ENCODE measurements at regions not wholly inside any gene's neighbourhood (a gene's known extent, or its start where the extent isn't known, plus 50 kb on each side); places are given as distances from the start of the nearest gene placed in this dataset.
A peak's percentile ranks its signal among the peaks of the same experiment; 100 is the strongest.

GRCh38 chr10:60466267-60467201 lies 76.9 kb upstream of the ANK3 start:
- no peak overlapping the region for H2AFZ ChIP-seq (ENCODE audit: low read depth, low read length)
- TF ChIP-seq MAFF (IDR thresholded peaks at IDR 0.05; ENCODE audit: low read length) (peak; percentile 29; the same call in 1 of the 2 replicates), ZNF316 (IDR thresholded peaks at IDR 0.05) (peak; percentile 63), MAFK (IDR thresholded peaks at IDR 0.05; ENCODE audit: low read length) (0 out of 2 replicates have a peak, but pooled peaks have one; percentile 15), MAFG (tag; conservative IDR thresholded peaks at IDR 0.05) (0 out of 2 replicates have a peak, but pooled peaks have one; percentile 16), SREBF1 (IDR thresholded peaks at IDR 0.05; ENCODE audit: borderline replicate concordance, low read depth, low read length) (no peak), C11orf30 (IDR thresholded peaks at IDR 0.05; ENCODE audit: low read depth) (peak; percentile 39), TFE3 (CRISPR knock-in tag; IDR thresholded peaks at IDR 0.05) (no peak)
- H3K4me2 ChIP-seq (ENCODE audit: insufficient read depth, low read length), result no peak overlapping the region
- intact Hi-C loops (cut with micrococcal nuclease) (no loop called here), in situ Hi-C loops (cut with MboI) (no loop called here)
- ChIA-PET POLR2A (interaction anchor here (0.5 to 1.0 kb wide), 3 partner anchors 15 to 45 kb away, joined by 3 to 4 read pairs (median 3); no protein-coding TSS in a partner anchor), CTCF (ENCODE audit: low intra/inter-chr PET ratio) (no interaction called here)
- BruUV-seq (replicated peaks), result no TSS peak
- ATAC-seq (no peak), FAIRE-seq (no peak), DNase-seq (ENCODE audit: extremely low read depth in 1 of 4, low spot score in 3 of 4) (no peak)
- no peaks in the 10 kb centered on the region for H3K79me2 ChIP-seq (ENCODE audit: control insufficient read depth, insufficient read depth, low read length)
- no peaks in the 10 kb centered on the region for H3K27me3 ChIP-seq (ENCODE audit: control insufficient read depth in 2 of 2, insufficient read depth in 2 of 2, low read length in 2 of 2)
- no peak overlapping the region for H3K27ac ChIP-seq (ENCODE audit: extremely low read depth, low read depth, low read length)
- H3K4me3 ChIP-seq, result no peak overlapping the region
- H3K9me1 ChIP-seq (ENCODE audit: control insufficient read depth, insufficient read depth, low read length), result no peaks in the 10 kb centered on the region
- no peaks in the 10 kb centered on the region for H3K36me3 ChIP-seq (ENCODE audit: control insufficient read depth, insufficient read depth, low read length)
- WGBS (ENCODE audit: insufficient coverage, low coverage, missing lambda C conversion rate), result 0% methylated on average over 4 of the region's 4 CpGs
- H4K20me1 ChIP-seq (replicated peaks; ENCODE audit: control insufficient read depth, insufficient read depth, low read length), result no peaks in the 10 kb centered on the region
- no peaks in the 10 kb centered on the region for H3K9me3 ChIP-seq (replicated peaks; ENCODE audit: control insufficient read depth, insufficient read depth, low read depth, low read length)
- no peaks in the 10 kb centered on the region for H3K4me1 ChIP-seq (replicated peaks in 1 of 2; ENCODE audit: control insufficient read depth in 2 of 2, insufficient read depth in 2 of 2, low read length in 2 of 2)
- no peak overlapping the region for H3K9ac ChIP-seq (ENCODE audit: insufficient read depth in 1 of 2, low read depth in 2 of 2, low read length in 2 of 2)
